ENCODE measurements at regions not wholly inside any gene's neighbourhood (a gene's known extent, or its start where the extent isn't known, plus 50 kb on each side); places are given as distances from the start of the nearest gene placed in this dataset.

DNA sequence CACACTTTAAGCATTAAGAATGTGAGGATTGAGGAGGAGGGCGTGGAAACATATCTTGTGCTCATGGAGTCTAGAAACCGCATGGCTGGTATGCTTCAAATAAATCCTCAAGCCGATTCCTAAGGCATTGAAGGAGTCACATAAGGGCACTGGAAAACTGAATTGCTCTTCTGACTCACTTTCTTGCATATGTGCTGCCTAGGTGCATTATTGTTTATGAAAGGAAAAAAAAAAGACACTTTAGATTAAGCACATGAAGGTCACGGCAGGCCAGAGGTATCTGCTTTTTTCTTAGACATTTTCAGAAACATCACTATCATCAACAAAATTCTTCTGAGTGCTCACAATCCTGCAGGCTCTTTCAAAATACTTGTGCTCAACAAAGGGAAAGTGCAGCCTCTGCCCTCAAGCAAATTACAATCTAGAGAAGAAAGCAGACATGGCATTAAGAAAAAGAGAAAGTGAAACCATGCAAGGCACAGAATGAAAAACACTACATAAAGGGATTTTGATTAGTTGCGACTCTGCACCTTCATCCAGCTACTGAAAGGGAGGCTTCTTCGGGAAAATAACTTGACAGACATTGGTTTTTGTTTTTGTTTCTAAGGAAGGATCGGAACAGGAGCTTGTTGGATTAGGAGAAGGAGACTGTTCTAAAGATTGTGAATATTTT lies 2117.6 kb downstream of the MAT2B start:
- DNase-seq (ENCODE audit: low read depth) = no peak
- no peak overlapping the region for H3K4me3 ChIP-seq (ENCODE audit: low read depth, low read length)
- TF ChIP-seq, protein P1, sequence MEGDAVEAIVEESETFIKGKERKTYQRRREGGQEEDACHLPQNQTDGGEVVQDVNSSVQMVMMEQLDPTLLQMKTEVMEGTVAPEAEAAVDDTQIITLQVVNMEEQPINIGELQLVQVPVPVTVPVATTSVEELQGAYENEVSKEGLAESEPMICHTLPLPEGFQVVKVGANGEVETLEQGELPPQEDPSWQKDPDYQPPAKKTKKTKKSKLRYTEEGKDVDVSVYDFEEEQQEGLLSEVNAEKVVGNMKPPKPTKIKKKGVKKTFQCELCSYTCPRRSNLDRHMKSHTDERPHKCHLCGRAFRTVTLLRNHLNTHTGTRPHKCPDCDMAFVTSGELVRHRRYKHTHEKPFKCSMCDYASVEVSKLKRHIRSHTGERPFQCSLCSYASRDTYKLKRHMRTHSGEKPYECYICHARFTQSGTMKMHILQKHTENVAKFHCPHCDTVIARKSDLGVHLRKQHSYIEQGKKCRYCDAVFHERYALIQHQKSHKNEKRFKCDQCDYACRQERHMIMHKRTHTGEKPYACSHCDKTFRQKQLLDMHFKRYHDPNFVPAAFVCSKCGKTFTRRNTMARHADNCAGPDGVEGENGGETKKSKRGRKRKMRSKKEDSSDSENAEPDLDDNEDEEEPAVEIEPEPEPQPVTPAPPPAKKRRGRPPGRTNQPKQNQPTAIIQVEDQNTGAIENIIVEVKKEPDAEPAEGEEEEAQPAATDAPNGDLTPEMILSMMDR (IDR thresholded peaks at IDR 0.05; ENCODE audit: low read depth, low read length, missing control alignments) = no peak

- DNase-seq (ENCODE audit: low read depth) = no peak
- TF ChIP-seq, protein P1 (IDR thresholded peaks at IDR 0.05; ENCODE audit: low read depth, low read length, missing control alignments) = no peak
- H3K4me3 ChIP-seq (ENCODE audit: low read depth, low read length) = no peak overlapping the region
These were observed 2118.9 kb downstream of the MAT2B start for GRCh38 chr5:165624166-165624946.

- H3K4me3 ChIP-seq (ENCODE audit: low read depth, low read length) = no peak overlapping the region
- DNase-seq (ENCODE audit: low read depth) = no peak
- TF ChIP-seq, protein P1 (IDR thresholded peaks at IDR 0.05; ENCODE audit: low read depth, low read length, missing control alignments) = no peak
These were observed 2120.7 kb downstream of the MAT2B start for GRCh38 chr5:165626161-165626560.

GRCh38 chr5:165627548-165628170 lies 2122.2 kb downstream of the MAT2B start:
- DNase-seq (ENCODE audit: low read depth) = no peak
- TF ChIP-seq, protein P1 (IDR thresholded peaks at IDR 0.05; ENCODE audit: low read depth, low read length, missing control alignments) = no peak
- H3K4me3 ChIP-seq (ENCODE audit: low read depth, low read length) = no peak overlapping the region

- DNase-seq (ENCODE audit: low read depth) = no peak
- TF ChIP-seq, protein P1 (IDR thresholded peaks at IDR 0.05; ENCODE audit: low read depth, low read length, missing control alignments) = peak; percentile 54
These were observed 2124.9 kb downstream of the MAT2B start for GRCh38 chr5:165630261-165630778.

DNA sequence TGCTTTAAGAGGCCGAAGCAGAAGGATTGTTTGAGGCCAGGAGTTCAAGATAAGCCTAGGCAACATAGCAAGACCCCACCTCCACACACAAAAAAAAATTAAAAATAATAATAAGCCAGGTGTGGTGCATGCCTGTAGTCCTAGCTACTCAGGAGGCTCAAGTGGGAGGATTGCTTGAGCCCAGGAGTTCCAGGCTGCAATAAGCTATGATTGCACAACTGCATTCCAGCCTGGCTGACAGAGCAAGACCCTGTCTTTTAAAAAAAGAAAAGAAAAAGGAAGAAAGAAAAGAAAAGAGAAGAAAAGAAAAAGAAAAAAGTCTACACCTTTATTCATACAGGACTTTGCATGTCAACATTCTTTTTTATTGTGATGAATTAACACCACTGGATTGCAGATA lies 2125.8 kb downstream of the MAT2B start:
- TF ChIP-seq, protein P1 (IDR thresholded peaks at IDR 0.05; ENCODE audit: low read depth, low read length, missing control alignments) = no peak
- no peak overlapping the region for H3K4me3 ChIP-seq (ENCODE audit: low read depth, low read length)
- no peak for DNase-seq (ENCODE audit: low read depth)

More at GRCh38 chr5:165630261-165630778, 2124.9 kb downstream of the MAT2B start:
- no peak overlapping the region for H3K4me3 ChIP-seq (ENCODE audit: low read depth, low read length)

Measured in GM12864 (cell line).